ENCODE measurements at regions not wholly inside any gene's neighbourhood (a gene's known extent, or its start where the extent isn't known, plus 50 kb on each side); places are given as distances from the start of the nearest gene placed in this dataset.

GRCh38 chr4:124902001-124902515 is 189.5 kb upstream of the ANKRD50 start:
- Histone ChIP-seq H3K27ac (no peak overlapping the region), H3K27me3 (no peaks in the 10 kb centered on the region)

GRCh38 chr4:124899997-124900396 is 187.5 kb upstream of the ANKRD50 start:
- TF ChIP-seq CTCF (IDR thresholded peaks at IDR 0.05) (no peak), POLR2A (IDR thresholded peaks at IDR 0.05) (no peak)
- 75 to 81% (median 78%) methylated on average over 5 of the region's 5 CpGs for WGBS, 4 donors

More at GRCh38 chr4:124902001-124902515, 189.5 kb upstream of the ANKRD50 start:
- H3K9me3 ChIP-seq (replicated peaks in 1 of 3) = no peaks in the 10 kb centered on the region
- no peak overlapping the region for H3K4me3 ChIP-seq
- WGBS, 4 donors = 30 to 79% (median 48%) methylated on average over 1 of the region's 1 CpG
- no peaks in the 10 kb centered on the region for H3K36me3 ChIP-seq (replicated peaks in 1 of 2)
- H3K4me1 ChIP-seq (replicated peaks in 1 of 2) = no peaks in the 10 kb centered on the region
- no peak for TF ChIP-seq CTCF (IDR thresholded peaks at IDR 0.05)
- intact Hi-C loops (cut with DNase I) = no loop called here
- DNase-seq = no peak

DNA sequence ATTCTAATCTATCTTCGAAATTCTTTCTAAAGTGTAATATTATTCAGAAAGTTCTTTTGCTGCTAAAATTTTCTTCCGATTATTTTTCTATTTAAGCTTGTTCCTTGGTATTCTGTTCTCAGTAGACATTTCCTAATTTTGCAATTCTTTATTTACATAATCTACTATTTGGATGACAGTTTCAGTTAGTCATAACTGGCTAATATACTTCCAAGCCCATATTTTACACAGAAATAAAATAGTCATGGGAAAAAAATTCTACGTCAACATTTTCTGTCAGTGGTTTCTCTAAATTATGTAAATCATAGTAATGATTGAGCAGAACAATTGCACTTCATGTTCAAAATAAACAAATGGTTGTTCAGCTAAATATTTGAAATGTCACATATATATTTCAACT is 178.0 kb upstream of the ANKRD50 start:
- 73 to 84% (median 75%) methylated on average over 3 of the region's 3 CpGs for WGBS, 4 donors
- intact Hi-C loops (cut with DNase I) = no loop called here

More at GRCh38 chr4:124899997-124900396, 187.5 kb upstream of the ANKRD50 start:
- Histone ChIP-seq H3K27ac (no peak overlapping the region), H3K4me1 (replicated peaks in 1 of 2) (no peaks in the 10 kb centered on the region), H3K9me3 (replicated peaks in 1 of 3) (no peaks in the 10 kb centered on the region), H3K27me3 (no peaks in the 10 kb centered on the region), H3K4me3 (no peak overlapping the region), H3K36me3 (replicated peaks in 1 of 2) (no peaks in the 10 kb centered on the region)
- no peak for DNase-seq
- intact Hi-C loops (cut with DNase I) = no loop called here

DNA sequence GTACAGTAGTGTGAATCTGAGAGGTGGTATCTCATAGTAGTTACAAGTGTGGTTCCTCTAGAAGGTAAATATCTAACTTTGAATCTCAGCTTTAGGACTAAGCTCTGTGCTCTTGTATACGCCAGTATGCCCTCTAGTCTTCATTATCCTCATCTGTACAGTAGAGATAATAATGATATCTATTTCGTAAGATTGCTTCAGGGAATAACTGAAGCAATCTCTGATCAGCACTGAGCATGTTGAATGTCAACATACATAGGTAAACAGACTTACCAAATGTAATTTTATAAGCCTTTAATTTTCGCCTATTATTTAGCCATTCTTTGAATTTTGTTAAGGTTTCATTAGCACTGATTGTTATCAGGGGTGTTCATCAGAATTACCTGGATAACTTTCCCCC is 175.2 kb upstream of the ANKRD50 start:
- DNase-seq = no peak
- intact Hi-C loops (cut with DNase I) = no loop called here
- Histone ChIP-seq H3K27me3 (no peaks in the 10 kb centered on the region), H3K36me3 (replicated peaks in 1 of 2) (no peaks in the 10 kb centered on the region), H3K9me3 (replicated peaks in 1 of 3) (no peaks in the 10 kb centered on the region), H3K4me1 (replicated peaks in 1 of 2) (no peaks in the 10 kb centered on the region), H3K27ac (no peak overlapping the region), H3K4me3 (no peak overlapping the region)
- 69 to 82% (median 76%) methylated on average over 3 of the region's 3 CpGs for WGBS, 4 donors
- TF ChIP-seq POLR2A (IDR thresholded peaks at IDR 0.05) (no peak), CTCF (IDR thresholded peaks at IDR 0.05) (no peak)

More for the DNA sequence above, 178.0 kb upstream of the ANKRD50 start:
- Histone ChIP-seq H3K27ac (no peak overlapping the region), H3K4me3 (no peak overlapping the region), H3K4me1 (replicated peaks in 1 of 2) (no peaks in the 10 kb centered on the region), H3K9me3 (replicated peaks in 1 of 3) (no peaks in the 10 kb centered on the region), H3K36me3 (replicated peaks in 1 of 2) (no peaks in the 10 kb centered on the region), H3K27me3 (no peaks in the 10 kb centered on the region)
- TF ChIP-seq POLR2A (IDR thresholded peaks at IDR 0.05) (no peak), CTCF (IDR thresholded peaks at IDR 0.05) (no peak)
- DNase-seq = no peak

Measured in adrenal gland (tissue), 9 donors.